GM21390 (cell line): ENCODE measurements at regions not wholly inside any gene's neighbourhood (a gene's known extent, or its start where the extent isn't known, plus 50 kb on each side); places are given as distances from the start of the nearest gene placed in this dataset.

Source experiments
- ATAC-seq: cut with Tn5 transposase; IDR thresholded peaks from one replicate; pipeline ENCODE4 v1.9.1; 2021; ENCODE audit not compliant: unreplicated experiment

- no peak for ATAC-seq
Observed at GRCh38 chr18:10205151-10205550, 249.3 kb upstream of the APCDD1 start.

- no peak for ATAC-seq
Observed at GRCh38 chr18:10207682-10208345, 246.6 kb upstream of the APCDD1 start.

- no peak for ATAC-seq
Observed at GRCh38 chr18:10209302-10209701, 245.1 kb upstream of the APCDD1 start.

- ATAC-seq: no peak
Observed at GRCh38 chr18:10210057-10210633, 244.3 kb upstream of the APCDD1 start.

- peak; percentile 84 for ATAC-seq
Observed at GRCh38 chr18:10213526-10213925, 240.9 kb upstream of the APCDD1 start.

GRCh38 chr18:10215446-10215845, 239.0 kb upstream of the APCDD1 start:
- no peak for ATAC-seq

- no peak for ATAC-seq
Observed at GRCh38 chr18:10216791-10217190, 237.6 kb upstream of the APCDD1 start.

GRCh38 chr18:10217211-10217610, 237.2 kb upstream of the APCDD1 start:
- no peak for ATAC-seq

- no peak for ATAC-seq
Observed at GRCh38 chr18:10225300-10225699, 229.1 kb upstream of the APCDD1 start.

- no peak for ATAC-seq
Observed at GRCh38 chr18:10226971-10227370, 227.5 kb upstream of the APCDD1 start.

- no peak for ATAC-seq
Observed at GRCh38 chr18:10228326-10228725, 226.1 kb upstream of the APCDD1 start.

GRCh38 chr18:10229458-10229857, 225.0 kb upstream of the APCDD1 start:
- no peak for ATAC-seq

GRCh38 chr18:10230072-10230471, 224.4 kb upstream of the APCDD1 start:
- ATAC-seq: no peak

GRCh38 chr18:10231220-10231619, 223.2 kb upstream of the APCDD1 start:
- no peak for ATAC-seq

- ATAC-seq: no peak
Observed at GRCh38 chr18:10232062-10232461, 222.4 kb upstream of the APCDD1 start.

GRCh38 chr18:10233082-10233875, 221.2 kb upstream of the APCDD1 start:
- no peak for ATAC-seq

- ATAC-seq: no peak
Observed at GRCh38 chr18:10234281-10234680, 220.2 kb upstream of the APCDD1 start.

- ATAC-seq: no peak
Observed at GRCh38 chr18:10234912-10235660, 219.3 kb upstream of the APCDD1 start.

GRCh38 chr18:10235661-10235952, 218.8 kb upstream of the APCDD1 start:
- no peak for ATAC-seq

- ATAC-seq: no peak
Observed at GRCh38 chr18:10239103-10239502, 215.3 kb upstream of the APCDD1 start.

GRCh38 chr18:10239991-10240634, 214.3 kb upstream of the APCDD1 start:
- no peak for ATAC-seq
